ENCODE measurements at regions not wholly inside any gene's neighbourhood (a gene's known extent, or its start where the extent isn't known, plus 50 kb on each side); places are given as distances from the start of the nearest gene placed in this dataset.

GRCh38 chr3:17969985-17970568, 227.6 kb upstream of the TBC1D5 start:
- no peak for TF ChIP-seq CTCF (IDR thresholded peaks at IDR 0.05; ENCODE audit: borderline replicate concordance)

GRCh38 chr3:17969244-17969643, 226.8 kb upstream of the TBC1D5 start:
- peaks cover 11% of the 10 kb centered on the region for H3K27me3 ChIP-seq (ENCODE audit: low read depth)
- H3K4me3 ChIP-seq: no peak overlapping the region
- H3K27ac ChIP-seq (replicated peaks): no peak overlapping the region
- no peak for DNase-seq
- H3K9me3 ChIP-seq (replicated peaks): no peaks in the 10 kb centered on the region
- H3K36me3 ChIP-seq: no peaks in the 10 kb centered on the region
- intact Hi-C loops (cut with micrococcal nuclease): no loop called here
- no peak for TF ChIP-seq CTCF (IDR thresholded peaks at IDR 0.05; ENCODE audit: borderline replicate concordance)
- H3K4me1 ChIP-seq: no peaks in the 10 kb centered on the region

More at GRCh38 chr3:17969985-17970568, 227.6 kb upstream of the TBC1D5 start:
- DNase-seq: no peak
- Histone ChIP-seq H3K36me3 (no peaks in the 10 kb centered on the region), H3K9me3 (replicated peaks) (no peaks in the 10 kb centered on the region), H3K4me3 (no peak overlapping the region), H3K4me1 (no peaks in the 10 kb centered on the region), H3K27me3 (ENCODE audit: low read depth) (peaks cover 11% of the 10 kb centered on the region), H3K27ac (replicated peaks) (no peak overlapping the region)
- intact Hi-C loops (cut with micrococcal nuclease): no loop called here

- intact Hi-C loops (cut with micrococcal nuclease): no loop called here
- no peak for DNase-seq
- no peaks in the 10 kb centered on the region for H3K36me3 ChIP-seq
- TF ChIP-seq CTCF (IDR thresholded peaks at IDR 0.05; ENCODE audit: borderline replicate concordance): no peak
- H3K4me1 ChIP-seq: no peaks in the 10 kb centered on the region
- H3K4me3 ChIP-seq: no peak overlapping the region
- no peaks in the 10 kb centered on the region for H3K9me3 ChIP-seq (replicated peaks)
- H3K27ac ChIP-seq (replicated peaks): no peak overlapping the region
- H3K27me3 ChIP-seq (ENCODE audit: low read depth): peaks cover 11% of the 10 kb centered on the region
Observed at GRCh38 chr3:17967953-17968607, 225.6 kb upstream of the TBC1D5 start.

GRCh38 chr3:17967111-17967510, 224.7 kb upstream of the TBC1D5 start:
- H3K4me1 ChIP-seq: no peaks in the 10 kb centered on the region
- intact Hi-C loops (cut with micrococcal nuclease): no loop called here
- no peak for TF ChIP-seq CTCF (IDR thresholded peaks at IDR 0.05; ENCODE audit: borderline replicate concordance)
- H3K36me3 ChIP-seq: no peaks in the 10 kb centered on the region
- no peak overlapping the region for H3K27ac ChIP-seq (replicated peaks)
- DNase-seq: no peak
- peaks cover 11% of the 10 kb centered on the region for H3K27me3 ChIP-seq (ENCODE audit: low read depth)
- no peaks in the 10 kb centered on the region for H3K9me3 ChIP-seq (replicated peaks)
- no peak overlapping the region for H3K4me3 ChIP-seq

- H3K27me3 ChIP-seq (ENCODE audit: low read depth): peaks cover 11% of the 10 kb centered on the region
- H3K9me3 ChIP-seq (replicated peaks): no peaks in the 10 kb centered on the region
- H3K4me1 ChIP-seq: no peaks in the 10 kb centered on the region
- H3K4me3 ChIP-seq: no peak overlapping the region
- DNase-seq: no peak
- no peak for TF ChIP-seq CTCF (IDR thresholded peaks at IDR 0.05; ENCODE audit: borderline replicate concordance)
- intact Hi-C loops (cut with micrococcal nuclease): no loop called here
- no peaks in the 10 kb centered on the region for H3K36me3 ChIP-seq
- no peak overlapping the region for H3K27ac ChIP-seq (replicated peaks)
Observed at GRCh38 chr3:17965331-17965730, 222.9 kb upstream of the TBC1D5 start.
